OCI-LY7 (cell line): ENCODE measurements at regions not wholly inside any gene's neighbourhood (a gene's known extent, or its start where the extent isn't known, plus 50 kb on each side); places are given as distances from the start of the nearest gene placed in this dataset.

ENCODE experiments used
- BruUV-seq: library from RNA; stranded (reverse); fragments of 400-500 nt; replicated peaks from 2 replicates; lab custom pipeline; 2021; lab: Mats Ljungman, UMichigan
- CTCF ChIA-PET: fragments of 300-600 bp; sonication (Branson Sonifier 250); formaldehyde crosslinking; loops from one replicate; lab custom pipeline; 2022; ENCODE audit warnings: antibody characterized with exemption; ENCODE audit not compliant: unreplicated experiment; lab: Charles Lee
- POLR2A ChIA-PET: fragments of 300-600 bp; sonication (Branson Sonifier 250); formaldehyde crosslinking; loops from one replicate; lab custom pipeline; 2022; ENCODE audit warnings: antibody characterized with exemption; lab: Charles Lee
- DNase-seq: peaks from one replicate; pipeline ENCODE4 v3.0.0-alpha.2; 2015; ENCODE audit warnings: low spot score
- H2AFZ ChIP-seq: fragments of 200-600 bp; sonication (generic), shearing (Covaris generic); 2 replicates; pipeline ENCODE4 v1.6.1; 2014; ENCODE audit warnings: mild to moderate bottlenecking, antibody characterized with exemption, low read length, moderate library complexity
- H3K27ac ChIP-seq: fragments of 200-600 bp; sonication (generic); 2 replicates; pipeline ENCODE4 v1.5.1; 2014; ENCODE audit warnings: mixed run types, low read depth, mild to moderate bottlenecking, moderate library complexity, low read length, inconsistent platforms; ENCODE audit not compliant: poor library complexity, severe bottlenecking
- H3K36me3 ChIP-seq: fragments of 200-600 bp; sonication (generic); 2 replicates; pipeline ENCODE4 v1.6.1; 2014; ENCODE audit warnings: mild to moderate bottlenecking, antibody characterized with exemption, low read length, moderate library complexity, mixed read lengths; ENCODE audit not compliant: insufficient read depth
- H3K4me1 ChIP-seq: fragments of 200-600 bp; sonication (generic); 2 replicates; pipeline ENCODE4 v1.5.1; 2014; ENCODE audit warnings: mild to moderate bottlenecking, low read length; ENCODE audit not compliant: insufficient read depth, poor library complexity, severe bottlenecking
- H3K4me2 ChIP-seq: fragments of 200-600 bp; sonication (generic); 2 replicates; pipeline ENCODE4 v1.6.1; 2014; ENCODE audit warnings: mild to moderate bottlenecking, low read length
- H3K4me3 ChIP-seq: fragments of 200-600 bp; sonication (generic); 2 replicates; pipeline ENCODE4 v1.5.1; 2014; ENCODE audit warnings: mild to moderate bottlenecking, low read depth, low read length; ENCODE audit not compliant: poor library complexity, severe bottlenecking
- H3K79me2 ChIP-seq: fragments of 200-600 bp; sonication (generic); 2 replicates; pipeline ENCODE4 v1.6.1; 2016; ENCODE audit warnings: low read depth, mild to moderate bottlenecking, low read length, moderate library complexity, mixed read lengths; ENCODE audit not compliant: insufficient read depth
- H3K9me2 ChIP-seq: fragments of 200-600 bp; sonication (generic); 2 replicates; pipeline ENCODE4 v1.6.1; 2016; ENCODE audit warnings: mild to moderate bottlenecking, low read length, mixed read lengths; ENCODE audit not compliant: insufficient read depth
- H3K9me3 ChIP-seq: fragments of 200-600 bp; sonication (generic); 2 replicates; pipeline ENCODE4 v1.6.1; 2014; ENCODE audit warnings: mild to moderate bottlenecking, mixed run types, low read length, mixed read lengths
- H4K20me1 ChIP-seq: fragments of 200-600 bp; sonication (generic); 2 replicates; pipeline ENCODE4 v1.6.1; 2014; ENCODE audit warnings: mild to moderate bottlenecking, antibody characterized with exemption, low read length, moderate library complexity, mixed read lengths; ENCODE audit not compliant: insufficient read depth
- EZH2phosphoT487 ChIP-seq: fragments of 200-600 bp; sonication (generic); IDR thresholded peaks from 2 replicates; pipeline ENCODE4 v1.6.1; 2018; ENCODE audit warnings: low read depth, borderline replicate concordance, mild to moderate bottlenecking, mixed run types, antibody characterized with exemption, low read length, moderate library complexity, mixed read lengths
- intact Hi-C: fragments of 100-400 bp; cut with micrococcal nuclease; formaldehyde crosslinking; loops from one replicate; pipeline ENCODE4 v1.10.0; 2022; ENCODE audit not compliant: unreplicated experiment
- TF ChIP-seq, protein P1 (sequence below): fragments of 200-600 bp; sonication (generic); conservative IDR thresholded peaks from 2 replicates; pipeline ENCODE4 v1.5.1; 2014; ENCODE audit warnings: mild to moderate bottlenecking, antibody characterized with exemption, low read length, moderate library complexity, mixed read lengths

DNA sequence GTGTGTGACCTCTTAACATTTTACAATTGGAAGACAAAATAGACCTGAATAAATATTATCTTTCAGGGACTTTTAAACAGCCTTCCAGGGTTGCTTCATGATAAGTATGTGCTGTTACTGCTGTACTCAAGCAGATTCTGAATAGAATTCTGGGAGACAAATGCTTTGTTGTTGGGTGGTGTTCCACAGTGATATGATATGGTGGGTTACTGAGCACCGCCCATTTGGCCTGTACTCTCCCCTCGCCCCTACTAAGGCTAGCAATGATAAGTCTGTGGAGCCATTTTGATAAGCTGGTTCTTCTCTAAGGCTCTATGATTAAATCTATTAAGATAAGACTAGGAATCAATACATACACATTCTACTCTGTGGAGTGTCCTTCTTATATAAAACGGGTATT is 89.8 kb upstream of the ITGA4 start:
- H4K20me1 ChIP-seq, result no peaks in the 10 kb centered on the region
- DNase-seq, result no peak
- no peak for TF ChIP-seq EZH2phosphoT487
- TF ChIP-seq, protein P1, sequence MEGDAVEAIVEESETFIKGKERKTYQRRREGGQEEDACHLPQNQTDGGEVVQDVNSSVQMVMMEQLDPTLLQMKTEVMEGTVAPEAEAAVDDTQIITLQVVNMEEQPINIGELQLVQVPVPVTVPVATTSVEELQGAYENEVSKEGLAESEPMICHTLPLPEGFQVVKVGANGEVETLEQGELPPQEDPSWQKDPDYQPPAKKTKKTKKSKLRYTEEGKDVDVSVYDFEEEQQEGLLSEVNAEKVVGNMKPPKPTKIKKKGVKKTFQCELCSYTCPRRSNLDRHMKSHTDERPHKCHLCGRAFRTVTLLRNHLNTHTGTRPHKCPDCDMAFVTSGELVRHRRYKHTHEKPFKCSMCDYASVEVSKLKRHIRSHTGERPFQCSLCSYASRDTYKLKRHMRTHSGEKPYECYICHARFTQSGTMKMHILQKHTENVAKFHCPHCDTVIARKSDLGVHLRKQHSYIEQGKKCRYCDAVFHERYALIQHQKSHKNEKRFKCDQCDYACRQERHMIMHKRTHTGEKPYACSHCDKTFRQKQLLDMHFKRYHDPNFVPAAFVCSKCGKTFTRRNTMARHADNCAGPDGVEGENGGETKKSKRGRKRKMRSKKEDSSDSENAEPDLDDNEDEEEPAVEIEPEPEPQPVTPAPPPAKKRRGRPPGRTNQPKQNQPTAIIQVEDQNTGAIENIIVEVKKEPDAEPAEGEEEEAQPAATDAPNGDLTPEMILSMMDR, result no peak
- H3K36me3 ChIP-seq, result no peaks in the 10 kb centered on the region
- no peak overlapping the region for H3K27ac ChIP-seq
- ChIA-PET CTCF (no interaction called here), POLR2A (interaction anchor here (0.6 to 1.1 kb wide), 3 partner anchors 10 to 99 kb away, joined by 3 to 4 read pairs (median 3); no protein-coding TSS in a partner anchor)
- no peak overlapping the region for H3K4me3 ChIP-seq
- H3K9me3 ChIP-seq, result no peaks in the 10 kb centered on the region
- no peaks in the 10 kb centered on the region for H3K9me2 ChIP-seq
- H3K4me1 ChIP-seq, result peaks cover 25% of the 10 kb centered on the region
- no TSS peak for BruUV-seq
- H3K4me2 ChIP-seq, result no peak overlapping the region
- no peaks in the 10 kb centered on the region for H3K79me2 ChIP-seq
- no peak overlapping the region; the same call in 1 of the 2 replicates for H2AFZ ChIP-seq
- intact Hi-C loops, result no loop called here

DNA sequence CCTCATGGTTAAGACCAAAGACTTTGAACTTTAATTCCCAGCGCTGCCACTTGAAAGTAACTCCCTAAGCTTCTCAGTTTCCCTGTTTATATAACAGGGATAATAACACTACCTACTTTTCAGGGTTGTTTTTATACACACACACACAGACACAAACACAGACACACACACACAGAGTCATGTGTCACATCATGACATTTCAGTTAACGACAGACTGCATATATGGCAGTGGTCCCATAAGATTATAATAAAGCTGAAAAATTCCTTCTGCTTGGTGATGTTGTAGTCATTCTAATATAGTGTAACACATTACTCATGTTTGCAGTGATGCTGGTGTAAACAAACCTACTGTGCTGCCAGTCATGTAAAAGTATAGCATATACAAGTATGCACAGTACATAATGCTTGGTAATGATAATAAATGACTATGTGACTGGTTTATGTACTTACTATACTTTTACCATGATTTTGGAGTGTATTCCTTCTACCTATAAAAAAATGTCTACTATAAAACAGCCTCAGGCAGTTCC is 89.2 kb upstream of the ITGA4 start:
- TF ChIP-seq, protein P1, result no peak
- no peak for TF ChIP-seq EZH2phosphoT487
- H3K4me1 ChIP-seq, result peaks cover 22% of the 10 kb centered on the region
- no peak overlapping the region for H2AFZ ChIP-seq
- no peaks in the 10 kb centered on the region for H3K9me3 ChIP-seq
- H3K4me2 ChIP-seq, result no peak overlapping the region
- H3K9me2 ChIP-seq, result no peaks in the 10 kb centered on the region
- no peak for DNase-seq
- no peaks in the 10 kb centered on the region for H3K79me2 ChIP-seq
- no peak overlapping the region for H3K4me3 ChIP-seq
- no peak overlapping the region for H3K27ac ChIP-seq
- no TSS peak for BruUV-seq
- CTCF ChIA-PET, result interaction anchor here (1.0 kb wide), 1 partner anchor 15 kb away, joined by 3 read pairs; no protein-coding TSS in a partner anchor
- intact Hi-C loops, result no loop called here
- H3K36me3 ChIP-seq, result no peaks in the 10 kb centered on the region
- POLR2A ChIA-PET, result interaction anchor here (0.7 to 1.5 kb wide), 8 partner anchors 11 to 865 kb away, joined by 3 to 10 read pairs (median 4); no protein-coding TSS in a partner anchor
- H4K20me1 ChIP-seq, result no peaks in the 10 kb centered on the region

DNA sequence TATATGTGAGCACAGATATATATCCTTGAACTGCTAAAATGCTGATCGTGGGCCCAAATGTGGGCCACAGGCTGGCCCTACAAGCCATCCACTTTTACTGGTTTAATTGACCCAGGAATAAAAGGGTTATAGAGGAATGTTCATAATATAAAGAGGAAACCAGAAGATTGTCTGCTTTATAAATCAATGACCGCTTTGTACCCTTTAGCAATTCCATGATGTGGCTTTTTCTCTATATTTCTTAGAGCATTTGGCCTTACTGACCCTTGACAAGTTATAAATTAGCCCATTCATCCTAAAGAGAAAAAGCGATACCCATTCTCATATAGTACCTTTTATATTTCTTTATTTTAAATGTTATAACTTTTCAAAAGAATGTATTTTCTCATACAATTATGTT is 87.1 kb upstream of the ITGA4 start:
- Histone ChIP-seq H3K4me3 (no peak overlapping the region), H3K9me2 (no peaks in the 10 kb centered on the region), H3K79me2 (no peaks in the 10 kb centered on the region), H3K27ac (no peak overlapping the region), H3K4me2 (no peak overlapping the region), H4K20me1 (no peaks in the 10 kb centered on the region), H2AFZ (no peak overlapping the region), H3K9me3 (no peaks in the 10 kb centered on the region), H3K36me3 (no peaks in the 10 kb centered on the region), H3K4me1 (peaks cover 23% of the 10 kb centered on the region)
- no peak for TF ChIP-seq EZH2phosphoT487
- TF ChIP-seq, protein P1, result no peak
- ChIA-PET CTCF (no interaction called here), POLR2A (interaction anchor here (0.6 to 0.7 kb wide), 2 partner anchors 43 to 139 kb away, joined by 3 read pairs; no protein-coding TSS in a partner anchor)
- intact Hi-C loops, result no loop called here
- DNase-seq, result no peak
- BruUV-seq, result no TSS peak
